C4-2B (cell line): ENCODE measurements at regions not wholly inside any gene's neighbourhood (a gene's known extent, or its start where the extent isn't known, plus 50 kb on each side); places are given as distances from the start of the nearest gene placed in this dataset.

Source experiments
- ZFX ChIP-seq: fragments of 450-650 bp; IDR thresholded peaks from 2 replicates; pipeline ENCODE4 v1.6.1; 2017
- TF ChIP-seq, protein P1 (sequence below): fragments of 450-650 bp; conservative IDR thresholded peaks from 2 replicates; pipeline ENCODE4 v1.5.1; 2017; ENCODE audit warnings: mild to moderate bottlenecking

DNA sequence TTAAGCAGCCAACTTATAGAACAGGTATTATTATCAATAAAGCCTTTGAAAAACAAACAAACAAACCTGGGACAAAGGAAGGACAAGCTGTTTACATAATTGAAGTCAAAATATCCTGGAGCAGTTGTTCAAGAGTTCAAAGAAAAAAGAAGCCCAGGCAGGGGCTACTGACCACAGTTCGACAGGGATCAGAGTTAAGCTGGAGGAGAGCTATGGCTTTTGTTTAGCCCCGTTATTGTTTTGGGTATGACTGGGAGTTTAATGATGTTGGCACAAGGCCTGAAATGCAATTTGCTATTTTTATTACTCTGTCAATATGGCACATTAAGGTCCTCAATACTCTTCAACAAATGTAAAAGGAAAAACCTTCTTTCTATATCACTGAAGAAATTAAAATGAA is 624.4 kb upstream of the KLHL1 start:
- TF ChIP-seq, protein P1, sequence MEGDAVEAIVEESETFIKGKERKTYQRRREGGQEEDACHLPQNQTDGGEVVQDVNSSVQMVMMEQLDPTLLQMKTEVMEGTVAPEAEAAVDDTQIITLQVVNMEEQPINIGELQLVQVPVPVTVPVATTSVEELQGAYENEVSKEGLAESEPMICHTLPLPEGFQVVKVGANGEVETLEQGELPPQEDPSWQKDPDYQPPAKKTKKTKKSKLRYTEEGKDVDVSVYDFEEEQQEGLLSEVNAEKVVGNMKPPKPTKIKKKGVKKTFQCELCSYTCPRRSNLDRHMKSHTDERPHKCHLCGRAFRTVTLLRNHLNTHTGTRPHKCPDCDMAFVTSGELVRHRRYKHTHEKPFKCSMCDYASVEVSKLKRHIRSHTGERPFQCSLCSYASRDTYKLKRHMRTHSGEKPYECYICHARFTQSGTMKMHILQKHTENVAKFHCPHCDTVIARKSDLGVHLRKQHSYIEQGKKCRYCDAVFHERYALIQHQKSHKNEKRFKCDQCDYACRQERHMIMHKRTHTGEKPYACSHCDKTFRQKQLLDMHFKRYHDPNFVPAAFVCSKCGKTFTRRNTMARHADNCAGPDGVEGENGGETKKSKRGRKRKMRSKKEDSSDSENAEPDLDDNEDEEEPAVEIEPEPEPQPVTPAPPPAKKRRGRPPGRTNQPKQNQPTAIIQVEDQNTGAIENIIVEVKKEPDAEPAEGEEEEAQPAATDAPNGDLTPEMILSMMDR = no peak
- TF ChIP-seq ZFX = no peak
